Trophoblast cell (in vitro differentiated cells and primary cell): ENCODE measurements at regions not wholly inside any gene's neighbourhood (a gene's known extent, or its start where the extent isn't known, plus 50 kb on each side); places are given as distances from the start of the nearest gene placed in this dataset.

Source experiments
- DNase-seq, 2 donors: peaks; one replicate each; pipeline ENCODE4 v3.0.0-alpha.2; 2016
- H2AFZ ChIP-seq: 2 replicates; pipeline ENCODE4 v1.6.1; 2013; ENCODE audit warnings: low read length, moderate library complexity, mild to moderate bottlenecking; ENCODE audit not compliant: insufficient read depth, poor library complexity
- H2AK5ac ChIP-seq: 2 replicates; pipeline ENCODE4 v1.6.1; 2013; ENCODE audit warnings: mild to moderate bottlenecking, low read length
- H2BK120ac ChIP-seq: 2 replicates; pipeline ENCODE4 v1.6.1; 2013; ENCODE audit warnings: low read length, mild to moderate bottlenecking, moderate library complexity; ENCODE audit not compliant: insufficient read depth, poor library complexity
- H2BK12ac ChIP-seq: 2 replicates; pipeline ENCODE4 v1.6.1; 2013; ENCODE audit warnings: mild to moderate bottlenecking, low read length, moderate library complexity
- H2BK5ac ChIP-seq: 2 replicates; pipeline ENCODE4 v1.6.1; 2013; ENCODE audit warnings: low read length, low read depth, moderate library complexity, mild to moderate bottlenecking; ENCODE audit not compliant: poor library complexity
- H3K14ac ChIP-seq: 2 replicates; pipeline ENCODE4 v1.6.1; 2013; ENCODE audit warnings: mild to moderate bottlenecking, low read length
- H3K18ac ChIP-seq: 2 replicates; pipeline ENCODE4 v1.6.1; 2013; ENCODE audit warnings: mild to moderate bottlenecking, low read length
- H3K23ac ChIP-seq: 2 replicates; pipeline ENCODE4 v1.6.1; 2013; ENCODE audit warnings: low read length
- H3K27ac ChIP-seq: 2 replicates; pipeline ENCODE4 v1.5.1; 2013; ENCODE audit warnings: low read depth, mild to moderate bottlenecking, inconsistent platforms, low read length, moderate library complexity
- H3K27me3 ChIP-seq: 2 replicates; pipeline ENCODE4 v1.6.1; 2013; ENCODE audit warnings: inconsistent platforms, mild to moderate bottlenecking, low read length, moderate library complexity; ENCODE audit not compliant: insufficient read depth
- H3K36me3 ChIP-seq, 2 experiments: 1 replicate in 1 of 2; 2 replicates in 1 of 2; pipeline ENCODE4 v1.6.1; 2013; ENCODE audit warnings: low read length in 2 of 2, mild to moderate bottlenecking in 2 of 2, moderate library complexity in 1 of 2; ENCODE audit not compliant: insufficient read depth in 2 of 2, control insufficient read depth in 1 of 2
- H3K4ac ChIP-seq: 2 replicates; pipeline ENCODE4 v1.6.1; 2013; ENCODE audit warnings: low read depth, mild to moderate bottlenecking, low read length, moderate library complexity
- H3K4me1 ChIP-seq, 2 experiments: 1 replicate in 1 of 2; 2 replicates in 1 of 2; pipeline ENCODE4 v1.6.1; 2013; ENCODE audit warnings: low read length in 2 of 2, mild to moderate bottlenecking in 2 of 2, moderate library complexity in 1 of 2; ENCODE audit not compliant: insufficient read depth in 2 of 2, control insufficient read depth in 1 of 2
- H3K4me2 ChIP-seq: 2 replicates; pipeline ENCODE4 v1.6.1; 2013; ENCODE audit warnings: inconsistent platforms, mild to moderate bottlenecking, low read length, moderate library complexity
- H3K4me3 ChIP-seq: 2 replicates; pipeline ENCODE4 v1.5.1; 2013; ENCODE audit warnings: mild to moderate bottlenecking, low read depth, low read length, inconsistent platforms
- H3K79me1 ChIP-seq: one replicate; pipeline ENCODE4 v1.6.1; 2013; ENCODE audit warnings: low read length
- H3K79me2 ChIP-seq: 2 replicates; pipeline ENCODE4 v1.6.1; 2013; ENCODE audit warnings: low read length, mild to moderate bottlenecking; ENCODE audit not compliant: control insufficient read depth, insufficient read depth, poor library complexity
- H3K9ac ChIP-seq: 2 replicates; pipeline ENCODE4 v1.6.1; 2013; ENCODE audit warnings: mild to moderate bottlenecking, low read length
- H3K9me3 ChIP-seq: 2 replicates; pipeline ENCODE4 v1.6.1; 2013; ENCODE audit warnings: low read depth, mild to moderate bottlenecking, control low read depth, inconsistent platforms, low read length; ENCODE audit not compliant: insufficient read depth
- H4K12ac ChIP-seq: 2 replicates; pipeline ENCODE4 v1.6.1; 2013; ENCODE audit warnings: low read depth, mild to moderate bottlenecking, low read length, moderate library complexity
- H4K8ac ChIP-seq: 2 replicates; pipeline ENCODE4 v1.6.1; 2013; ENCODE audit warnings: low read depth, mild to moderate bottlenecking, low read length, moderate library complexity
- H4K91ac ChIP-seq: one replicate; pipeline ENCODE4 v1.6.1; 2013; ENCODE audit warnings: low read depth, mild to moderate bottlenecking, low read length, moderate library complexity
- WGBS: extraction: QIAGEN DNeasy Blood & Tissue Kit; methylation state at CpG from one replicate; pipeline ENCODE4 v1.1.7; 2013; ENCODE audit warnings: missing lambda C conversion rate; ENCODE audit not compliant: insufficient read length, insufficient coverage; ENCODE audit errors: extremely low coverage; 5-methylcytosine and 5-hydroxymethylcytosine counted together

DNA sequence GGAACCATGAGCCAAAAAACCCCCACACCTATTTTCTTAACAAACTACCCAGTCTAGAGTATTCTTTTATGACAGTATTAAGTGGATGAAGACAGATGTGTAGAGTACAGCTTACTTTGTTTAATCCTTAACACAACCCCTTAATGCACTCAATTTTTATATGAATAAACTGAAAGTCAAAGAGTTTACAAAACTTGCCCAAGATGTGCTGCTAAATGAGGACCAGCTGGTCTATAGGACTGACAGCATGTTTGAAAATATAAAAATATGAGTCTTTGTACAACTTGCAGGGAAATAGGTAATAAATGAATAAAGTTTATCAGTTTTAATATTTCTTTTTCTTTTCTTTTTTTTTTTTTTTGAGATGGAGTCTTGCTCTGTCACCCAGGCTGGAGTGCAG, 102.3 kb downstream of the ZFY start:
- Histone ChIP-seq H4K12ac (no peak overlapping the region), H4K8ac (no peak overlapping the region)

DNA sequence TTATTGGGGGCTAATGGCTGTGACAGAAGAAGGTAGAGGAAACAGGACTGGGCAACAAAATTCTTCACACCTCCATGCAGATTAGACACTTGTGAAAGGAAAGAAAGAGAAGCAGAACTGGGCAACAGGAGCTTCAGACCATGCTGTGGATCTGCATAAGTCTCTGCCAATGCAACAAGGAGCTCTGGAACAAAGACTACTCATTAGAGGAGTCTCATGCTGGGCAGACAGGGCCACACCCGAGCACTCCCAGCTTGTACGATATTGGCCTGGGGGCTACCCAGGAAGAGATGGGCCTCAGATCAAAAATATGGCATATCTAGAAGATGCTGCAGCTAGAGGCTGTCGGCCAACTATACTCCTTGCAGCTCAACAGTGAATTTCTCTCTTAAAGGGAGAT, 105.2 kb downstream of the ZFY start:
- no peak overlapping the region for H4K91ac ChIP-seq

More for the DNA sequence above, 102.3 kb downstream of the ZFY start:
- no peak overlapping the region for H2AFZ ChIP-seq
- H3K79me1 ChIP-seq = no peaks in the 10 kb centered on the region
- no peak overlapping the region for H3K4me2 ChIP-seq
- no peak overlapping the region for H3K9ac ChIP-seq
- H3K9me3 ChIP-seq = no peaks in the 10 kb centered on the region
- no peak for DNase-seq
- H3K4me1 ChIP-seq = no peaks in the 10 kb centered on the region
- no peak overlapping the region for H3K4ac ChIP-seq
- H3K4me3 ChIP-seq = no peak overlapping the region
- no peak overlapping the region for H3K18ac ChIP-seq
- H3K23ac ChIP-seq = no peak overlapping the region
- H2BK120ac ChIP-seq = no peak overlapping the region
- no peak overlapping the region for H2BK5ac ChIP-seq
- H4K91ac ChIP-seq = no peak overlapping the region
- no peak overlapping the region for H3K27ac ChIP-seq
- H3K27me3 ChIP-seq = no peaks in the 10 kb centered on the region
- H2AK5ac ChIP-seq = no peak overlapping the region
- no peaks in the 10 kb centered on the region for H3K79me2 ChIP-seq
- H3K14ac ChIP-seq = no peak overlapping the region
- H3K36me3 ChIP-seq = peaks cover 0 to 2% of the 10 kb centered on the region in 2 experiments
- no peak overlapping the region for H2BK12ac ChIP-seq

DNA sequence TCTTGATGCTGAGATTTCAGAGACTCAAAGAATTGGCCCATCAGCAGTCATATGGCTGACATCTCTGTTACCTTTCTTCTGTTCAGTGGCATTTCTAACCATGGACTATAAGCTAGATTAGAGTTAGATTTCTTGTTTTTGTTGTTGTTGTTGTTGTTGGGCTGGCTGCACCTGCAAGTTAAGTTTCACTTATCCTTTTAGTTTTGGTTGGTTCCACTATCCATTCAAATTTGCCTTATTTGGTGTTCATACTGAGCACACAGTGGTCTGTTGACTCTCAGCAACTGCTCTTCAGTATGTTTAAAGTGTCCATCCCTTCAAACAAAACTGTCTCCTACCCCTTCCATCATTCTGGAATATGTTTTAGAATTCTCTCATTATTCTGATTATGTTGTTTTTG, 106.8 kb downstream of the ZFY start:
- Histone ChIP-seq H3K36me3 (no peaks in the 10 kb centered on the region), H4K8ac (no peak overlapping the region), H3K18ac (no peak overlapping the region), H3K4me1 (no peaks in the 10 kb centered on the region), H4K91ac (no peak overlapping the region), H3K9ac (no peak overlapping the region), H4K12ac (no peak overlapping the region), H2BK5ac (no peak overlapping the region), H3K14ac (no peak overlapping the region), H3K9me3 (no peaks in the 10 kb centered on the region), H2AFZ (no peak overlapping the region), H3K4me2 (no peak overlapping the region), H3K79me1 (no peaks in the 10 kb centered on the region), H3K27ac (no peak overlapping the region), H2BK12ac (no peak overlapping the region), H3K23ac (no peak overlapping the region), H2AK5ac (no peak overlapping the region), H3K4ac (no peak overlapping the region), H3K27me3 (no peaks in the 10 kb centered on the region), H3K4me3 (no peak overlapping the region), H2BK120ac (no peak overlapping the region), H3K79me2 (no peaks in the 10 kb centered on the region)
- DNase-seq = no peak

More for the DNA sequence above, 105.2 kb downstream of the ZFY start:
- Histone ChIP-seq H3K9ac (no peak overlapping the region), H3K4me2 (no peak overlapping the region), H2BK12ac (no peak overlapping the region), H3K27ac (no peak overlapping the region), H3K27me3 (no peaks in the 10 kb centered on the region), H2AFZ (no peak overlapping the region), H3K79me1 (no peaks in the 10 kb centered on the region), H4K8ac (no peak overlapping the region), H3K4me3 (no peak overlapping the region), H3K36me3 (no peaks in the 10 kb centered on the region), H4K12ac (no peak overlapping the region), H3K9me3 (no peaks in the 10 kb centered on the region), H3K4me1 (no peaks in the 10 kb centered on the region), H2AK5ac (no peak overlapping the region), H3K18ac (no peak overlapping the region), H2BK120ac (no peak overlapping the region), H2BK5ac (no peak overlapping the region), H3K4ac (no peak overlapping the region), H3K79me2 (no peaks in the 10 kb centered on the region), H3K23ac (no peak overlapping the region), H3K14ac (no peak overlapping the region)
- no peak for DNase-seq
- no CpG with 5 or more reads among the region's 3 CpGs for WGBS

DNA sequence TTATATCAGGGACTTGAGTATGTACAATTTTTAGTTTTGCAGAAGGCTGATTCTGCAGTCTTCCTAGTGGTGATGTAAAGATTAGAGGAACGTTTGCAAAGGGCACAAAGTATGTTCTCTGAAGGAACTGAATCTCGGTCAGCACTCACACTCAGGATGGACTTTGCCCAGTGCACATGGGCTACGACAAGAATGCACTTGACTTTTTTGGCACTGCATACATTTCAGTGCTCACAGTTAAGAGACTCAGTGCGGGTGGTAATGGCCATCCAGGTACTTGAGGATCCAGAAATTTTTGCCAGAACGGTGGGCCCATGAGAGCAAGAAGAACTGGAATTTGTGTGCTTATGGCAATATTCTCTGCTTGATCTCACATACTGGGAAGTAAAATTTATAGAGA, 107.7 kb downstream of the ZFY start:
- Histone ChIP-seq H2BK120ac (no peak overlapping the region), H3K4me2 (no peak overlapping the region), H3K79me1 (no peaks in the 10 kb centered on the region), H3K4me3 (no peak overlapping the region), H3K4ac (no peak overlapping the region), H4K91ac (no peak overlapping the region), H2BK5ac (no peak overlapping the region), H3K9me3 (no peaks in the 10 kb centered on the region), H4K8ac (no peak overlapping the region), H2BK12ac (no peak overlapping the region), H3K18ac (no peak overlapping the region), H2AK5ac (no peak overlapping the region), H3K27me3 (no peaks in the 10 kb centered on the region), H3K36me3 (no peaks in the 10 kb centered on the region), H2AFZ (no peak overlapping the region), H4K12ac (no peak overlapping the region), H3K79me2 (no peaks in the 10 kb centered on the region), H3K27ac (no peak overlapping the region), H3K23ac (no peak overlapping the region), H3K9ac (no peak overlapping the region), H3K14ac (no peak overlapping the region), H3K4me1 (no peaks in the 10 kb centered on the region)
- no CpG with 5 or more reads among the region's 5 CpGs for WGBS
- no peak for DNase-seq

DNA sequence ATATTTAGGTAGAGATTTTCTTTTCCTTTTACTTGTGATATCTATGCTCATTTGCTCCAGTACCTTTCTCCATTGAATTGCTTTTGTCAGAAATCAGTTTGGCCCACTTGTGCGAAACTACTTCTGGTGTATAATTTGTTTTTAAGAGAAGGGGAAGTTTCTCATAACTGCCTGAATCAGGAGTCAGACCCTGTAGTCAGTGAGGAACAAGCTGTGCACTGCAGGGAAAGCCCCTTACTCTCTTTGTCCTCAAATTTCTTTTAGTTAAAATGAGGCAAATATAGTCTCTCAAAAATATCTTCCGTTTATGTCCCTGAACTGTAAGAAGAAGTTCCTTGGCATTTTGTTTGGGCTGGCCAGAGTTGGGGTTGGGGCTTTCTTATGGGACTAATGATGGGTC, 109.9 kb downstream of the ZFY start:
- no peak overlapping the region for H3K4me3 ChIP-seq
- H4K8ac ChIP-seq = no peak overlapping the region
- no peaks in the 10 kb centered on the region for H3K9me3 ChIP-seq
- no peak overlapping the region for H2AFZ ChIP-seq
- no peak overlapping the region for H2BK5ac ChIP-seq
- H3K79me2 ChIP-seq = no peaks in the 10 kb centered on the region
- H3K36me3 ChIP-seq = no peaks in the 10 kb centered on the region
- H3K18ac ChIP-seq = no peak overlapping the region
- no peak for DNase-seq
- no peak overlapping the region for H3K27ac ChIP-seq
- no peaks in the 10 kb centered on the region for H3K4me1 ChIP-seq
- H3K14ac ChIP-seq = no peak overlapping the region
- no peak overlapping the region for H2AK5ac ChIP-seq
- H3K79me1 ChIP-seq = no peaks in the 10 kb centered on the region
- no peak overlapping the region for H3K4ac ChIP-seq
- H3K9ac ChIP-seq = no peak overlapping the region
- H2BK120ac ChIP-seq = no peak overlapping the region
- no peaks in the 10 kb centered on the region for H3K27me3 ChIP-seq
- H4K91ac ChIP-seq = no peak overlapping the region
- WGBS = no CpG with 5 or more reads among the region's 2 CpGs
- H2BK12ac ChIP-seq = no peak overlapping the region
- H3K23ac ChIP-seq = no peak overlapping the region
- no peak overlapping the region for H4K12ac ChIP-seq
- H3K4me2 ChIP-seq = no peak overlapping the region
